ENCODE measurements at regions not wholly inside any gene's neighbourhood (a gene's known extent, or its start where the extent isn't known, plus 50 kb on each side); places are given as distances from the start of the nearest gene placed in this dataset.

DNA sequence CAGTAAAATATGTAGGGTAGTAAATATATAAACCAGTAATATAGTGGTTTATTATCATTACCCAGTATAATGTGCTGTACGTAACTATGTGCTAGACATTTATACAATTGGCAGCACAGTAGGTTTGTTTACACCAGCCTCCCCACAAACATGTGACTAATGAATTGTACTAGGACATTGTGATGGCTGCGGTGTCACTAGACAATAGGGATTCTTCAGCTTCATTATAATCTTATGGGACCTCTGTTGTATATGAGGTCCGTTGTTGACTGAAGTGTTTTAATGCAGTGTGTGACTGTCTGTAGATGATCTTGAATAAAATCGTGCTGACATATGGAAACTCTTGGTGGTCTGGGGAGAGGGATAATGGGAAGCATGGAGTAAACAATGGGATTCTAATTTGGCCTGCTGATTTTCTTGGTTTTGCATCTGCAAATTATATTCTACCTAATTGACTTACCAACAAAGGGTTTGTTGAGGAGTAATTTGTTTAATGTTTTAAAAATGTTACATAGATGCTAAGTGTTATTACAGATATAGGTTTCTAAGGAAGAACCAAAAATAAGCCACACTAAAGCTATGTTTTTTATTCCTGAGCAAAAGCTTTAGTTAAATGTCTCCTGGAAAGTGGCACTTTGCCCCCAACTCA lies 496.5 kb upstream of the TBL1XR1 start:
- TF ChIP-seq, protein P1, sequence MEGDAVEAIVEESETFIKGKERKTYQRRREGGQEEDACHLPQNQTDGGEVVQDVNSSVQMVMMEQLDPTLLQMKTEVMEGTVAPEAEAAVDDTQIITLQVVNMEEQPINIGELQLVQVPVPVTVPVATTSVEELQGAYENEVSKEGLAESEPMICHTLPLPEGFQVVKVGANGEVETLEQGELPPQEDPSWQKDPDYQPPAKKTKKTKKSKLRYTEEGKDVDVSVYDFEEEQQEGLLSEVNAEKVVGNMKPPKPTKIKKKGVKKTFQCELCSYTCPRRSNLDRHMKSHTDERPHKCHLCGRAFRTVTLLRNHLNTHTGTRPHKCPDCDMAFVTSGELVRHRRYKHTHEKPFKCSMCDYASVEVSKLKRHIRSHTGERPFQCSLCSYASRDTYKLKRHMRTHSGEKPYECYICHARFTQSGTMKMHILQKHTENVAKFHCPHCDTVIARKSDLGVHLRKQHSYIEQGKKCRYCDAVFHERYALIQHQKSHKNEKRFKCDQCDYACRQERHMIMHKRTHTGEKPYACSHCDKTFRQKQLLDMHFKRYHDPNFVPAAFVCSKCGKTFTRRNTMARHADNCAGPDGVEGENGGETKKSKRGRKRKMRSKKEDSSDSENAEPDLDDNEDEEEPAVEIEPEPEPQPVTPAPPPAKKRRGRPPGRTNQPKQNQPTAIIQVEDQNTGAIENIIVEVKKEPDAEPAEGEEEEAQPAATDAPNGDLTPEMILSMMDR (conservative IDR thresholded peaks at IDR 0.05): no peak
- TF ChIP-seq ZFX (IDR thresholded peaks at IDR 0.05): no peak

Data from C4-2B (cell line).